ENCODE measurements at regions not wholly inside any gene's neighbourhood (a gene's known extent, or its start where the extent isn't known, plus 50 kb on each side); places are given as distances from the start of the nearest gene placed in this dataset.

GRCh38 chr11:95444309-95445241 is 213.6 kb upstream of the SESN3 start:
- Mint-ChIP-seq H3K4me3 (no peak overlapping the region), H3K4me1 (peaks cover 15 to 17% of the 10 kb centered on the region in 2 donors), H3K27me3 (ENCODE audit: low read depth in 2 of 2) (peaks cover 0 to 3% of the 10 kb centered on the region in 2 donors), H3K27ac (no peak overlapping the region), H3K9me3 (no peaks in the 10 kb centered on the region), H3K36me3 (no peaks in the 10 kb centered on the region)
- TF ChIP-seq, protein P1, sequence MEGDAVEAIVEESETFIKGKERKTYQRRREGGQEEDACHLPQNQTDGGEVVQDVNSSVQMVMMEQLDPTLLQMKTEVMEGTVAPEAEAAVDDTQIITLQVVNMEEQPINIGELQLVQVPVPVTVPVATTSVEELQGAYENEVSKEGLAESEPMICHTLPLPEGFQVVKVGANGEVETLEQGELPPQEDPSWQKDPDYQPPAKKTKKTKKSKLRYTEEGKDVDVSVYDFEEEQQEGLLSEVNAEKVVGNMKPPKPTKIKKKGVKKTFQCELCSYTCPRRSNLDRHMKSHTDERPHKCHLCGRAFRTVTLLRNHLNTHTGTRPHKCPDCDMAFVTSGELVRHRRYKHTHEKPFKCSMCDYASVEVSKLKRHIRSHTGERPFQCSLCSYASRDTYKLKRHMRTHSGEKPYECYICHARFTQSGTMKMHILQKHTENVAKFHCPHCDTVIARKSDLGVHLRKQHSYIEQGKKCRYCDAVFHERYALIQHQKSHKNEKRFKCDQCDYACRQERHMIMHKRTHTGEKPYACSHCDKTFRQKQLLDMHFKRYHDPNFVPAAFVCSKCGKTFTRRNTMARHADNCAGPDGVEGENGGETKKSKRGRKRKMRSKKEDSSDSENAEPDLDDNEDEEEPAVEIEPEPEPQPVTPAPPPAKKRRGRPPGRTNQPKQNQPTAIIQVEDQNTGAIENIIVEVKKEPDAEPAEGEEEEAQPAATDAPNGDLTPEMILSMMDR (IDR thresholded peaks at IDR 0.05), result no peak
- intact Hi-C loops (cut with micrococcal nuclease), result no loop called here
- 73% methylated on average over 3 of the region's 5 CpGs for WGBS (ENCODE audit: insufficient coverage)
- H3K4me1 ChIP-seq (ENCODE audit: control insufficient read depth, insufficient read depth, low read length), result peaks cover 13% of the 10 kb centered on the region
- no peak overlapping the region for H3K27ac ChIP-seq (ENCODE audit: low read length)
- no peaks in the 10 kb centered on the region for H3K27me3 ChIP-seq (ENCODE audit: control insufficient read depth, insufficient read depth, low read length)
- ATAC-seq (no peak), DNase-seq (peak in 1 of 2 donors; percentile 8)
- H3K36me3 ChIP-seq (ENCODE audit: control insufficient read depth, insufficient read depth, low read length), result no peaks in the 10 kb centered on the region
- H3K4me3 ChIP-seq (ENCODE audit: low read length), result no peak overlapping the region
- peaks cover 2% of the 10 kb centered on the region for H3K9me3 ChIP-seq (ENCODE audit: control insufficient read depth, insufficient read depth, low read length)

- WGBS (ENCODE audit: insufficient coverage), result 48% methylated on average over 5 of the region's 5 CpGs
- peaks cover 13% of the 10 kb centered on the region for H3K4me1 ChIP-seq (ENCODE audit: control insufficient read depth, insufficient read depth, low read length)
- peaks cover 2% of the 10 kb centered on the region for H3K9me3 ChIP-seq (ENCODE audit: control insufficient read depth, insufficient read depth, low read length)
- Mint-ChIP-seq H3K27ac (peak overlapping the region in 1 of 2 donors; percentile 27), H3K4me1 (peaks cover 15 to 17% of the 10 kb centered on the region in 2 donors), H3K27me3 (ENCODE audit: low read depth in 2 of 2) (no peaks in the 10 kb centered on the region), H3K9me3 (no peaks in the 10 kb centered on the region), H3K36me3 (no peaks in the 10 kb centered on the region), H3K4me3 (no peak overlapping the region)
- intact Hi-C loops (cut with micrococcal nuclease), result no loop called here
- ATAC-seq (peak; percentile 58 to 94 (median 91)), DNase-seq (peak; percentile 23 to 53)
- H3K27ac ChIP-seq (ENCODE audit: low read length), result no peak overlapping the region
- no peaks in the 10 kb centered on the region for H3K27me3 ChIP-seq (ENCODE audit: control insufficient read depth, insufficient read depth, low read length)
- H3K36me3 ChIP-seq (ENCODE audit: control insufficient read depth, insufficient read depth, low read length), result no peaks in the 10 kb centered on the region
- no peak overlapping the region for H3K4me3 ChIP-seq (ENCODE audit: low read length)
- TF ChIP-seq, protein P1 (IDR thresholded peaks at IDR 0.05), result no peak
Measured at GRCh38 chr11:95443386-95443785, 212.4 kb upstream of the SESN3 start.

DNA sequence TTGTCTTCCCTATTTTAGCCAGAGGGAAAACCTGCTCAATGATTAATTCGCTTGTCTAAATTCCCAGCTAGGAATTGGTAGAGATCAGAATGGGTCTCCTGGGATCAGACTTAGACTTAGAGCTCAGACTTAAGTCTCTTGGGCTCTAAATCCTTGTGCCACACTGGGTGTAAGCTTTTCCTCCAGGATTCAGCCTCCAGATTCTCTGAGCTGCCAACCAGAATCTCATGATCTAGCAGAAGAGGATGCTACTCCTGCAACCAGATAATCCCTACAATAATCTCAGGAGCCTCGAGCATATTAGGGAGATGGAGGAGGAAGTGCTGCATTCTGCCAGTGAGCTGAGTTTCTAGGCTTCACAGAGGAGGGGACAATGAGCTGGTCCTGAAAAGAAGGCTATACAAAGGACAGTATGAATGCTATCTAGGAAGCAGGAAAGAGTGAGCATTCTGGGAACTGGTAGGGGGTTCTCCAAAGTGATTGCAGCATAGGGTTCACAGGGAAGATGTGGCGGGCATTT is 211.6 kb upstream of the SESN3 start:
- WGBS (ENCODE audit: insufficient coverage), result 91% methylated on average over 3 of the region's 3 CpGs
- ATAC-seq (no peak), DNase-seq (no peak)
- H3K27ac ChIP-seq (ENCODE audit: low read length), result no peak overlapping the region
- H3K9me3 Mint-ChIP-seq, result no peaks in the 10 kb centered on the region
- H3K4me3 Mint-ChIP-seq, result no peak overlapping the region
- no peaks in the 10 kb centered on the region for H3K36me3 Mint-ChIP-seq
- H3K4me1 Mint-ChIP-seq, result peaks cover 15 to 17% of the 10 kb centered on the region in 2 donors
- H3K36me3 ChIP-seq (ENCODE audit: control insufficient read depth, insufficient read depth, low read length), result no peaks in the 10 kb centered on the region
- no peaks in the 10 kb centered on the region for H3K27me3 ChIP-seq (ENCODE audit: control insufficient read depth, insufficient read depth, low read length)
- peaks cover 2% of the 10 kb centered on the region for H3K9me3 ChIP-seq (ENCODE audit: control insufficient read depth, insufficient read depth, low read length)
- intact Hi-C loops (cut with micrococcal nuclease), result no loop called here
- peak overlapping the region in 1 of 2 donors; percentile 27 for H3K27ac Mint-ChIP-seq
- H3K4me1 ChIP-seq (ENCODE audit: control insufficient read depth, insufficient read depth, low read length), result peaks cover 13% of the 10 kb centered on the region
- no peaks in the 10 kb centered on the region for H3K27me3 Mint-ChIP-seq (ENCODE audit: low read depth in 2 of 2)
- TF ChIP-seq, protein P1 (IDR thresholded peaks at IDR 0.05), result no peak
- H3K4me3 ChIP-seq (ENCODE audit: low read length), result no peak overlapping the region
